ENCODE measurements at regions not wholly inside any gene's neighbourhood (a gene's known extent, or its start where the extent isn't known, plus 50 kb on each side); places are given as distances from the start of the nearest gene placed in this dataset.

DNA sequence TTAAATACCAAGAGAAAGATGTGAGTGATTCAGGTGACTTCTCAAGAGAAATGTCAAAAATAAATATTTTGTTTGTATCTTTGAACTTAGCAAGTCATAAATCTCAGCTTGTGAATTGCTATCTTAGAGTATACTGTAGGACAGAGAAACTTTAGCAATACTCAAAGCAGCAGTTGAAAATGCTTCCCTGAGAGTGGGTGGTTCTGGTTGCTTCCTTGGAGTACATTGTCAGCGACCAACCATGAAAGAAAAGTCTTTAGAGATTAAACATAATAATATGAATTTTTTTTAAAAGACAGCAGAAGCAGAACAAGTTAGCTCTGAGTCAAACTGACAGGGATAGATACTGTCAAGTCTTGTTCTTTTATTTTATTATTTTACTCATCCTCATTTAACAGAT, 86.8 kb upstream of the OSBPL8 start:
- intact Hi-C loops (cut with DNase I): no loop called here
- WGBS, 4 donors: 86 to 97% (median 92%) methylated on average over 1 of the region's 1 CpG
- Histone ChIP-seq H3K9me3 (no peaks in the 10 kb centered on the region), H3K4me1 (no peaks in the 10 kb centered on the region), H3K27ac (no peak overlapping the region), H3K27me3 (no peaks in the 10 kb centered on the region), H3K36me3 (no peaks in the 10 kb centered on the region), H3K4me3 (no peak overlapping the region)
- DNase-seq (no peak), ATAC-seq (no peak)
- TF ChIP-seq, protein P1, sequence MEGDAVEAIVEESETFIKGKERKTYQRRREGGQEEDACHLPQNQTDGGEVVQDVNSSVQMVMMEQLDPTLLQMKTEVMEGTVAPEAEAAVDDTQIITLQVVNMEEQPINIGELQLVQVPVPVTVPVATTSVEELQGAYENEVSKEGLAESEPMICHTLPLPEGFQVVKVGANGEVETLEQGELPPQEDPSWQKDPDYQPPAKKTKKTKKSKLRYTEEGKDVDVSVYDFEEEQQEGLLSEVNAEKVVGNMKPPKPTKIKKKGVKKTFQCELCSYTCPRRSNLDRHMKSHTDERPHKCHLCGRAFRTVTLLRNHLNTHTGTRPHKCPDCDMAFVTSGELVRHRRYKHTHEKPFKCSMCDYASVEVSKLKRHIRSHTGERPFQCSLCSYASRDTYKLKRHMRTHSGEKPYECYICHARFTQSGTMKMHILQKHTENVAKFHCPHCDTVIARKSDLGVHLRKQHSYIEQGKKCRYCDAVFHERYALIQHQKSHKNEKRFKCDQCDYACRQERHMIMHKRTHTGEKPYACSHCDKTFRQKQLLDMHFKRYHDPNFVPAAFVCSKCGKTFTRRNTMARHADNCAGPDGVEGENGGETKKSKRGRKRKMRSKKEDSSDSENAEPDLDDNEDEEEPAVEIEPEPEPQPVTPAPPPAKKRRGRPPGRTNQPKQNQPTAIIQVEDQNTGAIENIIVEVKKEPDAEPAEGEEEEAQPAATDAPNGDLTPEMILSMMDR (IDR thresholded peaks at IDR 0.05): no peak
- no peak for TF ChIP-seq POLR2A (IDR thresholded peaks at IDR 0.05)

DNA sequence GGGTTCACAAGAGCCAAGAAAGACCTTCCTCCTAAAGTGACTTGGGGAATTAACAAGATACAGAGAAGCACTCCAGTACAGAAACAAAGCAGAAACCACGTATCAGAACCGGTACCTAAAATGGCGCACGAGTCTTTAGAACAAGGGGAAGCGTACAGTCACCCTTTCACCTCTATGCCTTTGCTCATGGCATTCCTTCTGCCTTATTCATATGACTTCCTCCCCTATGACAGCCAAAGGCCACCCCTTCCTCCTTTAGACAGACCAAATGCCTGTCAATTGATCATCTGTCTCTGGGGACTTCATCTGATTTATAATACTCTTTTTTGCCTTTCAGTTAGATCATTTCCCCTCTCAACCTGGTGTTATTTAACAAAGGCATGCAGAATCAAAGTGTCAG, 89.5 kb upstream of the OSBPL8 start:
- WGBS, 4 donors: 94 to 96% (median 95%) methylated on average over 5 of the region's 5 CpGs
- Histone ChIP-seq H3K4me1 (no peaks in the 10 kb centered on the region), H3K36me3 (no peaks in the 10 kb centered on the region), H3K4me3 (no peak overlapping the region), H3K27ac (no peak overlapping the region), H3K27me3 (no peaks in the 10 kb centered on the region), H3K9me3 (no peaks in the 10 kb centered on the region)
- TF ChIP-seq, protein P1 (IDR thresholded peaks at IDR 0.05): no peak
- no peak for TF ChIP-seq POLR2A (IDR thresholded peaks at IDR 0.05)
- intact Hi-C loops (cut with DNase I): no loop called here
- no peak for DNase-seq
- ATAC-seq: no peak

DNA sequence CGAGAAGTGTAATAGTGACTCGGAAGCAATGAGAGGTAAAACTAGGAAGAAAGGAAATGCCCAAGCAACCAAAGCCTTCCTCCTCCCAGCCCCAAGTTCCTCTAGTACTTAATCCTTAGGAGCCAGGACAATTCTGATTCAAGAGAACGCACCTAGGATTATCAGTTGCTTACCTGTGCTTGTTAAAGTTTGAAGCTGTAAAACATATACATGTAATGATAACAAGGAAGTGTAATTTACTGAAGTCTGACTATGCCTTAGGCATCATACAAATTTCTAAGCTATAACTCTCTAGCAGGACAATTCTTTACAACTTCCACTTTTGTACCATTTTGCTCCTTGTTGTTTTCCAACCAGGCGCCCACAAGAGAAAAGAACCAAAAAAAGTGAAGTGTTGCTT, 92.8 kb upstream of the OSBPL8 start:
- intact Hi-C loops (cut with DNase I): no loop called here
- Histone ChIP-seq H3K27ac (no peak overlapping the region), H3K36me3 (no peaks in the 10 kb centered on the region), H3K9me3 (peaks cover 0 to 1% (median 0%) of the 10 kb centered on the region in 12 donors), H3K4me1 (no peaks in the 10 kb centered on the region), H3K27me3 (no peaks in the 10 kb centered on the region), H3K4me3 (no peak overlapping the region)
- 89 to 95% (median 91%) methylated on average over 4 of the region's 4 CpGs for WGBS, 4 donors
- no peak for TF ChIP-seq POLR2A (IDR thresholded peaks at IDR 0.05)
- TF ChIP-seq, protein P1 (IDR thresholded peaks at IDR 0.05): no peak
- ATAC-seq (no peak), DNase-seq (no peak)

DNA sequence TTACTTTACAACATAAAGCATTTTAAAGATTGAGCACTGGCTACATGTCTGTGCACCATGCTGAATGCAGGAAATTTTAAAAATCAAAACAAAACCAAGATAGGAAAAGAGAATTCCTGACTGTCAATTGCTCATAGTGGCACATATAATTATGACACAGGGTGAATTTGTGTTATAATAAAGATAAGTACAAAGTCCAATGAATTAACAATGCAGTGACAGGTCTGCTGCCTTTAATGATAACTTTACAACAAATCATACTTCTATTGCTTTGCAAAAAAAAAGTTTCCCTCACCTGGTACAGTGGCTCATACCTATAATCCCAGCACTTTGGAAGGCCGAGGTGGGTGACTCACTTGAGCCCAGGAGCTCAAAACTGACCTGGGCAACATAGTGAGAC, 93.8 kb upstream of the OSBPL8 start:
- Histone ChIP-seq H3K27me3 (no peaks in the 10 kb centered on the region), H3K36me3 (no peaks in the 10 kb centered on the region), H3K4me1 (no peaks in the 10 kb centered on the region), H3K27ac (no peak overlapping the region), H3K4me3 (no peak overlapping the region), H3K9me3 (peaks cover 0 to 9% (median 0%) of the 10 kb centered on the region in 12 donors)
- 94 to 100% (median 97%) methylated on average over 1 of the region's 1 CpG for WGBS, 4 donors
- intact Hi-C loops (cut with DNase I): no loop called here
- TF ChIP-seq POLR2A (IDR thresholded peaks at IDR 0.05): no peak
- TF ChIP-seq, protein P1 (IDR thresholded peaks at IDR 0.05): no peak
- DNase-seq: no peak
- ATAC-seq: no peak
